HG03565 (cell line): ENCODE measurements at regions not wholly inside any gene's neighbourhood (a gene's known extent, or its start where the extent isn't known, plus 50 kb on each side); places are given as distances from the start of the nearest gene placed in this dataset.
"Not testable (repeated sequence)": the region's sequence is repeated elsewhere in the genome, so short reads cannot be mapped to it uniquely, and the experiment has no call there.

Source experiments
- ATAC-seq: cut with Tn5 transposase; IDR thresholded peaks from one replicate; pipeline ENCODE4 v1.9.1; 2021; ENCODE audit warnings: mild to moderate bottlenecking, moderate library complexity; ENCODE audit not compliant: unreplicated experiment

DNA sequence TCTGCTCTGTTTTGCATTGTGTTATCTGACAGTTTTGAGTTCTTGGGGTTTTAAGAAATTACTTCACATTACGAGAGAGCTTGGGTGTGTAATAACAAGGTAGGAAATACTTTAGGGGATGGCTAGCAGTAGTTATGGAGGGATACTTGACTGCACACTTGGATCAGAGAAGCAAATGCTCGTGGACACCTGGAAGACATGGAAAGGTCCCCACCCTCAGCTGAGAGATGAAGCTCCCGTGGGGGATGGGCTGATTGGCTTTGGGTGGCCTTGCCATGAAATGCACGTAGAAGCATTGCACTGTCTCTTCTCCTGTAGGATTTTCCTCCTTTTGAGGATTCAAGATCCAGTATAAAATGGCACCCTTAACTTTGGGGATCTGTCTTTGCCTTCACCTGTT is 61.5 kb upstream of the UNC93A start:
- ATAC-seq, result no peak

DNA sequence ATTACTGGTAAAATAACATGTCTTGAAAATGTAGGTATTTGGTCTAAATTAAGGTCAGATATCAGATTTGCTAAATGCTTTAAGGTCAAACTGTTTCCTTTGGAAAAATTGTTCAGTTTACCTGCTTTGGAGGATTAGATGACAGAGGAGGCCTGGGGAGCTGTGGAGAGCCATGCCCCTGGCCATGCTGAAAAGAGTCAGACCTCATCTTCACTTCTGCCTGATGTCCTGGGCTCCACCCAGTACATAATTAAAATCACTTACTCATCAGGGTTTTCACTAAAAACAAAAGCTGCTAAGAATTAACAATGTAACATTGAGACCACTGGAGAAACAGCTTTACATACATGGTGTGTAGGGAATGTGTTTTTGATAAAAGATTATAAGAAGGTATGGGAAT is 60.8 kb upstream of the UNC93A start:
- ATAC-seq, result no peak

DNA sequence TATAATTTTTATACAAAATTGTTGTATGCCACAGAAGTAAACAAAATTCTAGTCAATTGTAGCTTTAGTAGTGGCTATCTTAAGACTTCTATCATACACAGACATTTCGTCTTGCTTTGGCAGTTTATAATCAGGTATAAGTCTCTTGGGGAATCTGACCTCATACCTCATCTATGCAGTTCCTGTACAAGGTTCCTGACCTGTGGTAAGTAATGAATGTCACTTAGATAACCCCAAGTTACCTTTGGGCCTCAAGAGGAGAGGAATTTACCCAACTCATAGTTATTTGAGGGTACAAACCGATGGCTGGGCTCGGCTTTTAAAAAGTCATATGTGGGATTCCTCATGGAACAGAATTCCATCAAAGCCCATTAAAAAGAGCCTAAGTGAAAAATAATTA is 58.8 kb upstream of the UNC93A start:
- no peak for ATAC-seq

DNA sequence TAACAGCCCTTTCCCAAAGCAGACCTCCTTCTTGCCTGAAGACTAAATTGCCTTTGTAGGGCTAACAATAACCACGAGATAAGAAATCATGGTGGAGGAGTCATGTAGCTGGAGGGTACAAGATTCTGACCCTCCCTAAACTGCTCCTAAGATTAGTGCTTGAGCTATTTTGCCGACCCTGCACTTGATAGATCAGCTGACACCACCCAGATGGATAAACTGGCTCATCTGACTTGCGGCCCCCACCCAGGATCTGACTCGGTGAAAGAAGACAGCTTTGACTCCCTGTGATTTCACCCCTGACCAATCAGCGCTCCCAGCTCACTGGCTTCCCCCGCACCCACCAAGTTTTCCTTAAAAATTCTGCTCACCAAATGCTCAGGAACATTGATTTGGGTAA is 57.6 kb upstream of the UNC93A start:
- ATAC-seq, result no peak

DNA sequence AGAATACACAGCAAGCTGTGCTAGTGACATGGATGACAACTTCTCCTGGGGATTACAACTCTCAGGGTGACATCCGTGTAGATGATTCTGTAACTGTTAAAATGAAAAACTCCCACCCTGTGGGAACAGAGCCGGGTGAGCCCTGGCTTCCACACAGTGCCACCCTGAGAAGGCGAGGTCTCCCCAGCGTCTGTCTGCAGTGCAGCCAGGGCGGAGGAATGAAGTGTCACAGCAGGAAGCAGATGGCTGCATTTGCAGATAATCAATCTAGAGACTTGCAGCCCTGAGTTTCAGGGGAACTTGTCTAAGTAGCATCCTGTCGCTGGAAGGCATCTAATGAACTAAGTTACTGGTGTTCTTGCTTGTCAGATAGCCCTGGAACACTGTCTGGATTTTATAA is 56.5 kb upstream of the UNC93A start:
- ATAC-seq, result not testable (repeated sequence)

DNA sequence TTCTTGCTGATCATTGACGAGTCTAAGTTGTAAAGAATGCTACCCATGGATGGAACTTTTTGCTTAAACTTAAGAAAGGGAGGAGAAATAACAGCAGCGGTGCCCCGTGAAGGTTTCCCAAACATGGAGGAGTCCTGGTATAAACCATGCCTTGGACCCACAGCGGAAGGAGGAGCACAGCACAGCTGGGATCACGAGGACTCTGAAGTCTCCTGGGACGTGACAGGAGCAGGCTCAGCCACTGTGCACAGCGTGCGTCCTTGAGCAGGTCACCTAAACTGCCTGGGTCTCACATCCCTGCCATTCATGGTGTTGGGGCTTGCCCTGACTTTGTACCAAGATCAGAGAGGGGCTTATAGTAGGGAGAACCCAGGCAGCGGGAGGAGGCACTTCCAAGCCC is 56.1 kb upstream of the UNC93A start:
- no peak for ATAC-seq

DNA sequence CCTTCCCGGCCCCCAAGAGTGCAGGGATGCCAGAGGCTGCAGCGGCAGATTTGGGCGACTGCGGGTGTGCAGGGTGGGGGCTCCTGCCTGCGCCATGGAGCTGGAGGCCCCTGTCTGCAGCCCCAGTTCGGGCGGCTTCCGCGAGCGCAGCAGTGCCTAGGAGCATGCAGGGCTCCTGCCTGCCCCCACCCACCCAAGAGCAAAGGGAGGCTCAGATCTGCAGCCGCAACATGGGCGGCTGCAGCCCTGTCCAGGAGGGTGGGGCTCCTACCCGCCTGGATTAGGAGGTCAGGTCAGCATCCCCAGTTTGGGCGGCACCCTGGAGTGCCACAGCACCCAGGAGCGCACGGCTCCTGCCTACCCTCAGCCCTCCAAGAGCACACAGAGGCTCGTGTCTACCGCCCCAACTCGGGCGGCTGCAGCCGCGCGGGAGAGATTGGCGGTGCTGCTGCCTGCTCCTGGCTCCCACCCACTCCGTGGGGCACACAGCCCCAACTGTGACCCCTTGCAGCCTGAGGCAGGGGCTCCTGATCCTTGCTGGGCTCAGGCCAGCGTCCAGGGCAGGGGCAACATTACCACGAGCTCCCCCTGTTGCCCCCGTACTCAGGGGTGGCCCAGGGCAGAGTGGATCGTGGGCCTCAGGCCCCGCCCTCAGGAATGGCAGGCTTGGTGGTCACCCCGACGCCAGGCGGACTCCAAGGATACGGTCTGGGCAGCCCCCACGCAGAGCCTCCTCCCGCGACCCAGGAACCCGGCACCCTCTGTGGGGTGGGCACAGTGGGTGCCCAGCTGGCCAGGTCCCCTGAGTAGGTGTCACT is 55.5 kb upstream of the UNC93A start:
- no peak for ATAC-seq

DNA sequence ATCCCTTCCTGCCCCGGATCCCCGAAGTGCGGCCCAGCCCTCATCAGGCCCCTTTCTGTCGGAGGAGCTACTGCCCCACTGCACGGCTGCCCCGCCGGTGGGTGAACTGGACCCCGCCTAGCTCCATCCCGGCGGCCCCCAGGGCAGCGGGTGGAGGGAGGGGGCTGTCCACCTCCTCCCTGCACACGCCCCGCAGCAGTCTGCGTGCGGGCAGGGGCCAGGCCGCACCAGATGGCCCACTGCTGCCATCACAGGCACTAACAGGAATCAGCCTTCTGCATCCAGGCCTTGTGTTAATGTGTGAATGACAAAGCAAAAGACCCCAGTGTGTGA is 54.9 kb upstream of the UNC93A start:
- ATAC-seq, result no peak

DNA sequence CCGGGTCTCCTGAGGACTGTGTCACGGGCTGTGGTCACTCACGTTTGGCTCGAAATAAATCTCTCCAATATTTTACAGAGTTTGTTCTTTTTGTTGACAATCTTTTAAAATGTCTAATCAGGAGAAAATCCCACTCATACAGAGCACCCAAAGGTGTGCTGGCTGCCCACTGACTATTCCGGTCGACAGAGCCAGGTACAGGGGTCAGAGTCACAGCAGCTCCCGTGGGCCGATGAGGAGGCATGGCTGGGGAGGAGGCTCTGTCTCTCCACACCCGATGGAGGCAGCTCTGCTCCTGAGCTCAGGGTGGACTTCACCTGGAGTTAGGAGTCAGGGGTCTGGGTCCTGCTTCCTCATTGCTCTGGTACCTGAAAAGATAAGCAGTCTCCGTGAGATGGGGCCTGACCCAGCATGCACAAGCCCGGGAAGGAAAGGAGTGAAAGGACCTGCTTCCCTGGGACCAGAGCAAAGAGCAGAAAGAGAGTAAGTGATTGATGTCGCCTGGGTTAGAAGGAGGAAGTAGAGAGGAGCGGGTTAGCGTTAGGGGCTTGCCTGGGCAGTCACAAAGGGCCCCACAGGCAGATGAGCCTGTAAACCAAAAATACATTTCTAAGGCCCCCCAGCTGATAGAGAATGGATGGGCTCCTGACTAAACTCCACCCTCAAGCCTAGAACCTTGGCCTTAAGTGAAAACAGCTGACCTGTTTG is 53.5 kb upstream of the UNC93A start:
- ATAC-seq, result no peak

DNA sequence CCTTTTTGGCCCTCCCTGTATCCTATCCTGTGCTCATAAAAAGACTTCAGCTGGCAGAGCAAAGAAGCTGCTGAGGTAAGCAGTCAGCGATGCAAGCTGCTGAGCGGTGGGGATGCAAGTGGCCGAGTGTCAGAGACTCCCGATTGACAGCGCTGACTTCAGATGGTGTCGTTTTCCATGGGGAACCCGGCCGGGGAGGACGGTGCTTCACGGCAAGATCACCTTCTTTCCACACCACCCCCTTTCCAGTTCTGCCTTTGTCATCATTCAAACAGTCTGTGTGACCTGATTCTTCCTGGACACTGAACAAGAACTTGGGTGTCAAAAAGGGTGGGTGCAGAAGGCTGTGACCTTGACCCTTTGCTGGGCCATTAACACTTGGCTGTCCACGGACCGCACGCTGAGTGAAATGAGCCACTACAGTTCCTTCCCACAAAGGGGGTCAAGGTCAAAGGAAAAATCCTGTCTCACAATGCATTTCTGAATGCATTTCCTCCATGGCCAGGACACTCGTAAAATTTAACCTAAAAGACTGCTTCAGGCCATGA is 52.9 kb upstream of the UNC93A start:
- no peak for ATAC-seq

DNA sequence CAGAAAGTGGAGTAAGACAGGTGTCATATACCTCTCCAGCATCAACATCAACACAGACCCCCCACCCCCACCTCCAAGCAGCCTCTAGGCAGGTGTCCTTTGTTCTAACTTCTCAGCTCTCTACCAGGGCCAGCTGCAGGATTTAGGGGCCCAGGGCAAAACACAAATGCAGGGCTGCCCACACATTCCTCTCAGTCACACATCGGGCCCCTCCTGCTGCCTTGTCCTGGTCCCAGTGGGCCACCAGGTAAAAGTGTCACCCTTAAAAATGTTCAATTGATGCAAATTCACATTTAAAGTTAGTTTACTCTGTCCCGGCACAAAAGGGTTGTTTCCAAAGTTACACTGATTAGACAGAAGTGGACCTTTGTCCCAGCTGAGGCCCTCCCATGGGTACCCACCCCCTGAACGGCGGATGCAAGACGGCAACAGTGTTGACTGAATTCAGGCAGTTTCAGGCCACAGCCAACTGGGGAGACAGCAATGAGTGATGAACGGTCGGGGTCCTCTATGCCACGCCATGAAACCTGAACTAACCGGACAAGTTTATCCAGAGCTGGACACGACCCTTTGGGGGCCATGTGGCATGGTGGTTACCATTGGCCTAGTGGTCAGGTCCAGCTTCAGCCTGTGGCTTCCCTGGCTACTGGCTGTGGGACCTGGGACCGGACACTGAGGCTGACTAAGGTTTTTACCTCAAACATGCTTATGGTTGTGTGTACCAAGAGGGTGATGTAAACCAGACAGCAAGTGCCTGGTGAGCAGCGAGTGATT is 52.2 kb upstream of the UNC93A start:
- ATAC-seq, result no peak

DNA sequence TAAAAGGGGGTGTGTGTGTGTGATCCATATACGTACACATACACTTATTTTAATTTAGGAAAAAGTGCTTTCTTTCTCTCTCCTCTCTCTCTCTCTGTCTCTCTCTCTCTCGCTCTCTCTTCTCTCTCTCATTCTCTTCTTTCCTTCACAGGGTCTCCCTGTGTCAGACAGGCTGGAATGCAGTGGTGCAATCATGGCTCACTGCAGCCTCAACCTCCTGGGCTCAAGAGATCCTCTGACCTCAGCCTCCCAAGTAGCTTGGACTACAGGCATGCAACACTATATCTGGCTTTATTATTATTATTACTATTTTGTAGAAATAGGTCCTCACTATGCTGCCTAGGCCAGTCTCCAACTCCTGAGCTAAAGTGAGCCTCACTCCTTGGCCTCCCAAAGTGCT is 51.6 kb upstream of the UNC93A start:
- not testable (repeated sequence) for ATAC-seq

DNA sequence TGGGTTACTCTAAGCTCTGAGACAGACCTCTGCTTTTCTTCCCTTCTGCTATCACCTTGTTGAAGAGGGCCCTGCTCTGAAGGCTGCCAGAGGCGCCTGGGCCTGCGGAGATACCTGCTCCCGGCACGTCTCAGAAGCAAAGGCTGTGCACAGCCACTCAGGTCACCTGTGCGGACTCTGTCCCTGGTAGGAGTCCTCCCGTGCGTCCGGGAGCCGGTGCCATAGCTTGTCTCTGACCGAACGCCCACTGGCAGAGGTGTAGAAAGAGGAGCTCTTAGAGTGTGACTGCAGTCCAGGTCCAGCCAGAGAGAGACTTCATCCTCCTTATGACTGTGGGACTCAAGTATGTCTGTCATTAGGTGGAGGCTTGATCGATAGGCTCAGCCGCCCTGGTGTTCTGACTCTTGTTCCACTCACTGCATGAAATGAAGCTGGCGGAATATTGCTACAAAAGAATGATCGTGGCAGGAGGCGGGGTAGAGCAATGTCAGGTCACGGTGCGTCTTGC is 51.0 kb upstream of the UNC93A start:
- no peak for ATAC-seq
